ENCODE measurements at regions not wholly inside any gene's neighbourhood (a gene's known extent, or its start where the extent isn't known, plus 50 kb on each side); places are given as distances from the start of the nearest gene placed in this dataset.

GRCh38 chr1:19006837-19007271 is 50.4 kb upstream of the IFFO2 start:
- TF ChIP-seq EZH2 (IDR thresholded peaks at IDR 0.05; ENCODE audit: borderline replicate concordance, insufficient read depth, low read depth, low read length, poor library complexity, severe bottlenecking) (no peak), CTCF (IDR thresholded peaks at IDR 0.05) (no peak)

All from B cell (primary cell).